AG04450 (cell line): ENCODE measurements at regions not wholly inside any gene's neighbourhood (a gene's known extent, or its start where the extent isn't known, plus 50 kb on each side); places are given as distances from the start of the nearest gene placed in this dataset.

ENCODE experiments used
- CTCF ChIA-PET: fragments of 300-600, 350-600 bp; formaldehyde crosslinking; extraction: SDS; loops from one replicate; lab custom pipeline; 2022; ENCODE audit warnings: antibody characterized with exemption, inconsistent platforms; lab: Charles Lee
- POLR2A ChIA-PET: fragments of 350-600 bp; formaldehyde crosslinking; extraction: SDS; loops from one replicate; lab custom pipeline; 2021; ENCODE audit warnings: antibody characterized with exemption, inconsistent platforms; lab: Yijun Ruan, JAX
- DNase-seq: peaks from one replicate; pipeline ENCODE4 v3.0.0-alpha.2; 2011; ENCODE audit warnings: low read depth, low spot score
- H3K27ac ChIP-seq: one replicate; pipeline ENCODE4 v1.5.1; 2012; ENCODE audit warnings: low read depth, low read length, control low read depth
- H3K27me3 ChIP-seq: one replicate; pipeline ENCODE4 v1.6.0; 2012; ENCODE audit warnings: low read length; ENCODE audit not compliant: control insufficient read depth, insufficient read depth
- H3K4me3 ChIP-seq: 2 replicates; pipeline ENCODE4 v1.5.1; 2011; ENCODE audit warnings: mild to moderate bottlenecking, low read depth, low read length, control low read depth
- H3K9me3 ChIP-seq: 2 replicates; pipeline ENCODE4 v1.5.1; 2012; ENCODE audit warnings: low read length; ENCODE audit not compliant: control insufficient read depth, insufficient read depth
- TF ChIP-seq, protein P1 (sequence below): IDR thresholded peaks from 2 replicates; pipeline ENCODE4 v1.5.1; 2011; ENCODE audit warnings: low read depth, low read length, control low read depth, inconsistent platforms

DNA sequence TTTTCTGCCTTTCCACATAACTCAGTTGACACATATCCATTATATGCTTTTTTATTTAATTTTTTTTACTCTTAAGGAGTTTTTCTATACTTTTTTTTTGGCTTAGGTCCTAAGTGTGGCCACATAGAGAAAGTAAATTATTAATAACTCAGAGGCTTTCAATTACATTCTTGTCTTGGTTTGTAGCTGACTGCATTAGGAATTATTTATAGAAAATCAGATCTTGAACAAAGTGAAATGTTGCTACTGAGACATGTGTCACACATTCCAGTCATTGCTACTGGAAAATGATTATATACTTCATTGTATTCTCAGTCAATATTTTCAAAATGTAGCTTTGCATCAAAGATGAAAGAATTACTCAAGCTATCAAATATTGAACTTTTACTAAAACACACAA, 1277.9 kb downstream of the CDY2B start:
- Histone ChIP-seq H3K9me3 (peaks cover 5% of the 10 kb centered on the region; the same call in 1 of the 2 replicates), H3K4me3 (no peak overlapping the region), H3K27ac (no peak overlapping the region), H3K27me3 (no peaks in the 10 kb centered on the region)
- ChIA-PET POLR2A (no interaction called here), CTCF (interaction anchor here (0.6 kb wide), 1 partner anchor 31 kb away, joined by 5 read pairs; no protein-coding TSS in a partner anchor)
- DNase-seq: no peak
- TF ChIP-seq, protein P1, sequence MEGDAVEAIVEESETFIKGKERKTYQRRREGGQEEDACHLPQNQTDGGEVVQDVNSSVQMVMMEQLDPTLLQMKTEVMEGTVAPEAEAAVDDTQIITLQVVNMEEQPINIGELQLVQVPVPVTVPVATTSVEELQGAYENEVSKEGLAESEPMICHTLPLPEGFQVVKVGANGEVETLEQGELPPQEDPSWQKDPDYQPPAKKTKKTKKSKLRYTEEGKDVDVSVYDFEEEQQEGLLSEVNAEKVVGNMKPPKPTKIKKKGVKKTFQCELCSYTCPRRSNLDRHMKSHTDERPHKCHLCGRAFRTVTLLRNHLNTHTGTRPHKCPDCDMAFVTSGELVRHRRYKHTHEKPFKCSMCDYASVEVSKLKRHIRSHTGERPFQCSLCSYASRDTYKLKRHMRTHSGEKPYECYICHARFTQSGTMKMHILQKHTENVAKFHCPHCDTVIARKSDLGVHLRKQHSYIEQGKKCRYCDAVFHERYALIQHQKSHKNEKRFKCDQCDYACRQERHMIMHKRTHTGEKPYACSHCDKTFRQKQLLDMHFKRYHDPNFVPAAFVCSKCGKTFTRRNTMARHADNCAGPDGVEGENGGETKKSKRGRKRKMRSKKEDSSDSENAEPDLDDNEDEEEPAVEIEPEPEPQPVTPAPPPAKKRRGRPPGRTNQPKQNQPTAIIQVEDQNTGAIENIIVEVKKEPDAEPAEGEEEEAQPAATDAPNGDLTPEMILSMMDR: no peak

- CTCF ChIA-PET: no interaction called here
- no peak for DNase-seq
- H3K27ac ChIP-seq: no peak overlapping the region
- POLR2A ChIA-PET: no interaction called here
- H3K9me3 ChIP-seq: peaks cover 5% of the 10 kb centered on the region; the same call in 1 of the 2 replicates
- no peaks in the 10 kb centered on the region for H3K27me3 ChIP-seq
- no peak overlapping the region for H3K4me3 ChIP-seq
- TF ChIP-seq, protein P1: no peak
Measured at GRCh38 chrY:16601626-16602025, 1278.4 kb downstream of the CDY2B start.

DNA sequence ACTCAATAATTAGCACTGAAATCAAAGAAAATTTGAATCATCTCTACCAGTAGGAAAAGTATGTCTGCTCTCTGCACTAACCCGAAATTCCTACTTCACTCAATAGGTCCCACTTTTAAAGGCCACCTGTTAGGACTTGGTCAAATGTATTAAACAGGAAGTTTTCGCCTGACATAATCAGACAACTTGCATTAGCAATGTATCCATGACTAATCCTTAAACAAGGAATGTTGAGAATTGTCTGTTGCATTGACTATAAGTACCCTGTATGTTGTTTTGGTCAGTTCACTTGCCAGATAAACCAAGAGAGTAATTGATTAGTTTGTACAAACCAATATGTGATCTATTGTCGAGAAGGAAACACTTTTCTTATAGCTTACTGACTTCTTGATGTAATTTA, 1308.0 kb downstream of the CDY2B start:
- DNase-seq: no peak
- Histone ChIP-seq H3K4me3 (no peak overlapping the region), H3K27ac (no peak overlapping the region), H3K9me3 (no peaks in the 10 kb centered on the region; the same call in 1 of the 2 replicates), H3K27me3 (no peaks in the 10 kb centered on the region)
- POLR2A ChIA-PET: no interaction called here
- CTCF ChIA-PET: no interaction called here
- TF ChIP-seq, protein P1: no peak

- no peak for DNase-seq
- Histone ChIP-seq H3K4me3 (no peak overlapping the region), H3K27ac (no peak overlapping the region), H3K27me3 (no peaks in the 10 kb centered on the region), H3K9me3 (no peaks in the 10 kb centered on the region)
- TF ChIP-seq, protein P1: no peak
- ChIA-PET POLR2A (no interaction called here), CTCF (no interaction called here)
Measured at GRCh38 chrY:16562491-16562890, 1317.5 kb downstream of the CDY2B start.

- Histone ChIP-seq H3K27ac (no peak overlapping the region), H3K9me3 (no peaks in the 10 kb centered on the region), H3K4me3 (no peak overlapping the region), H3K27me3 (no peaks in the 10 kb centered on the region)
- no peak for DNase-seq
- ChIA-PET POLR2A (no interaction called here), CTCF (no interaction called here)
- TF ChIP-seq, protein P1: no peak
Measured at GRCh38 chrY:16522021-16522420, 1358.0 kb downstream of the CDY2B start.
